H9 (cell line): ENCODE measurements at regions not wholly inside any gene's neighbourhood (a gene's known extent, or its start where the extent isn't known, plus 50 kb on each side); places are given as distances from the start of the nearest gene placed in this dataset.

Experiments
- DNase-seq: peaks from one replicate; pipeline ENCODE4 v3.0.0-alpha.2; 2017
- H2AFZ ChIP-seq: one replicate; pipeline ENCODE4 v1.6.1; 2013; ENCODE audit warnings: mild to moderate bottlenecking, low read length, control low read depth, moderate library complexity
- H2AK5ac ChIP-seq: 2 replicates; pipeline ENCODE4 v1.6.1; 2013; ENCODE audit warnings: low read length, control low read depth, mixed read lengths; ENCODE audit not compliant: insufficient read length
- H2BK120ac ChIP-seq: one replicate; pipeline ENCODE4 v1.6.1; 2013; ENCODE audit warnings: low read depth, mild to moderate bottlenecking, low read length, control low read depth, inconsistent platforms; ENCODE audit not compliant: poor library complexity, severe bottlenecking
- H2BK12ac ChIP-seq: 2 replicates; pipeline ENCODE4 v1.6.1; 2013; ENCODE audit warnings: low read length, control low read depth, mixed read lengths, low read depth; ENCODE audit not compliant: insufficient read length
- H2BK15ac ChIP-seq: 2 replicates; pipeline ENCODE4 v1.6.1; 2013; ENCODE audit warnings: low read depth, low read length, control low read depth
- H2BK20ac ChIP-seq: one replicate; pipeline ENCODE4 v1.6.1; 2013; ENCODE audit warnings: low read depth, mild to moderate bottlenecking, low read length, control low read depth, inconsistent platforms; ENCODE audit not compliant: poor library complexity, severe bottlenecking
- H2BK5ac ChIP-seq: 2 replicates; pipeline ENCODE4 v1.6.1; 2013; ENCODE audit warnings: low read length, control low read depth, mixed read lengths; ENCODE audit not compliant: insufficient read length
- H3K14ac ChIP-seq: 2 replicates; pipeline ENCODE4 v1.6.1; 2013; ENCODE audit warnings: low read length, control low read depth; ENCODE audit not compliant: insufficient read depth
- H3K18ac ChIP-seq: 2 replicates; pipeline ENCODE4 v1.6.1; 2013; ENCODE audit warnings: low read depth, mild to moderate bottlenecking, mixed read lengths, low read length, control low read depth; ENCODE audit not compliant: insufficient read length
- H3K23ac ChIP-seq: 2 replicates; pipeline ENCODE4 v1.6.1; 2013; ENCODE audit warnings: low read length, control low read depth, mixed read lengths, low read depth; ENCODE audit not compliant: insufficient read length
- H3K23me2 ChIP-seq: 2 replicates; pipeline ENCODE4 v1.6.1; 2013; ENCODE audit warnings: low read depth, mild to moderate bottlenecking, mixed read lengths, low read length, control low read depth; ENCODE audit not compliant: insufficient read length, poor library complexity, severe bottlenecking
- H3K27ac ChIP-seq: 2 replicates; pipeline ENCODE4 v1.5.1; 2013; ENCODE audit warnings: low read length, control low read depth, mixed read lengths, low read depth; ENCODE audit not compliant: insufficient read length
- H3K27me3 ChIP-seq: 2 replicates; pipeline ENCODE4 v1.6.1; 2013; ENCODE audit warnings: low read length, control low read depth, inconsistent platforms; ENCODE audit not compliant: insufficient read depth
- H3K4ac ChIP-seq: 2 replicates; pipeline ENCODE4 v1.6.1; 2013; ENCODE audit warnings: low read depth, mild to moderate bottlenecking, control low read depth, inconsistent platforms, low read length, moderate library complexity
- H3K4me1 ChIP-seq: 2 replicates; pipeline ENCODE4 v1.6.1; 2013; ENCODE audit warnings: low read length, control low read depth, inconsistent platforms; ENCODE audit not compliant: insufficient read depth
- H3K4me2 ChIP-seq: 2 replicates; pipeline ENCODE4 v1.6.1; 2013; ENCODE audit warnings: low read length, control low read depth, mixed read lengths; ENCODE audit not compliant: insufficient read length, insufficient read depth
- H3K56ac ChIP-seq: 2 replicates; pipeline ENCODE4 v1.6.1; 2013; ENCODE audit warnings: low read depth, mild to moderate bottlenecking, mixed read lengths, low read length, control low read depth; ENCODE audit not compliant: insufficient read length
- H3K79me1 ChIP-seq: 2 replicates; pipeline ENCODE4 v1.6.1; 2013; ENCODE audit warnings: low read depth, mild to moderate bottlenecking, moderate library complexity, low read length, control low read depth, inconsistent platforms; ENCODE audit not compliant: insufficient read depth, poor library complexity, severe bottlenecking
- H3K79me2 ChIP-seq: 2 replicates; pipeline ENCODE4 v1.6.1; 2013; ENCODE audit warnings: low read length, control low read depth, inconsistent platforms; ENCODE audit not compliant: insufficient read depth
- H3K9ac ChIP-seq: 2 replicates; pipeline ENCODE4 v1.6.1; 2013; ENCODE audit warnings: low read length, control low read depth, mixed read lengths; ENCODE audit not compliant: insufficient read length; ENCODE audit errors: extremely low read depth
- H3K9me3 ChIP-seq: one replicate; pipeline ENCODE4 v1.6.1; 2013; ENCODE audit warnings: low read depth, low read length, inconsistent platforms; ENCODE audit not compliant: control insufficient read depth
- H3T11ph ChIP-seq: one replicate; pipeline ENCODE4 v1.6.1; 2013; ENCODE audit warnings: mild to moderate bottlenecking, low read length, control low read depth, inconsistent platforms
- H4K20me1 ChIP-seq: one replicate; pipeline ENCODE4 v1.6.1; 2013; ENCODE audit not compliant: control insufficient read depth, insufficient read length, insufficient read depth
- H4K5ac ChIP-seq: 2 replicates; pipeline ENCODE4 v1.6.1; 2013; ENCODE audit warnings: low read depth, mild to moderate bottlenecking, mixed read lengths, low read length, control low read depth; ENCODE audit not compliant: insufficient read length
- H4K8ac ChIP-seq: replicated peaks from 2 replicates; pipeline ENCODE4 v1.6.1; 2013; ENCODE audit warnings: low read length, control low read depth, mixed read lengths, low read depth; ENCODE audit not compliant: insufficient read length
- H4K91ac ChIP-seq: 2 replicates; pipeline ENCODE4 v1.6.1; 2013; ENCODE audit warnings: low read depth, mild to moderate bottlenecking, moderate library complexity, mixed read lengths, low read length, control low read depth; ENCODE audit not compliant: insufficient read length
- H3K27ac Mint-ChIP-seq, 3 experiments: 2 replicates in 2 of 3; 3 replicates in 1 of 3; pipeline ENCODE4 v1.8.0; 2020 to 2021; ENCODE audit warnings: mixed read lengths in 3 of 3, mild to moderate bottlenecking in 1 of 3, moderate library complexity in 1 of 3
- H3K27me3 Mint-ChIP-seq: 2 replicates; pipeline ENCODE4 v1.8.0; 2021; ENCODE audit warnings: low read depth, mild to moderate bottlenecking, moderate library complexity, mixed read lengths
- H3K36me3 Mint-ChIP-seq, 3 experiments: 2 replicates in 2 of 3; 3 replicates in 1 of 3; pipeline ENCODE4 v1.8.0; 2020 to 2021; ENCODE audit warnings: low read depth in 3 of 3, mixed read lengths in 3 of 3; ENCODE audit not compliant: insufficient read depth in 1 of 3
- H3K4me1 Mint-ChIP-seq, 2 experiments: 2 replicates each; pipeline ENCODE4 v1.8.0; 2020; ENCODE audit warnings: mixed read lengths in 2 of 2
- H3K4me3 Mint-ChIP-seq, 2 experiments: 2 replicates in 1 of 2; 3 replicates in 1 of 2; pipeline ENCODE4 v1.8.0; 2020 to 2021; ENCODE audit warnings: mild to moderate bottlenecking in 2 of 2, mixed read lengths in 2 of 2, moderate library complexity in 1 of 2
- H3K9me3 Mint-ChIP-seq, 2 experiments: 2 replicates in 1 of 2; 3 replicates in 1 of 2; pipeline ENCODE4 v1.8.0; 2020; ENCODE audit warnings: mild to moderate bottlenecking in 2 of 2, mixed read lengths in 2 of 2, moderate library complexity in 1 of 2
- CTCF ChIP-seq: fragments of 200-600 bp; sonication (generic); conservative IDR thresholded peaks from 3 replicates; pipeline ENCODE4 v1.8.0; 2021; ENCODE audit warnings: antibody characterized with exemption, mild to moderate bottlenecking
- WGBS: extraction: QIAGEN DNeasy Blood & Tissue Kit; methylation state at CpG from one replicate; pipeline ENCODE4 v1.1.7; 2013; ENCODE audit warnings: missing lambda C conversion rate, low lambda C conversion rate, mixed read lengths; ENCODE audit not compliant: insufficient read length; ENCODE audit errors: extremely low coverage; 5-methylcytosine and 5-hydroxymethylcytosine counted together

- H3K23me2 ChIP-seq, result no peaks in the 10 kb centered on the region
- H3T11ph ChIP-seq, result no peak overlapping the region
- no peaks in the 10 kb centered on the region for H3K79me2 ChIP-seq
- no peak for DNase-seq
- WGBS, result no CpG with 5 or more reads among the region's 3 CpGs
- no peaks in the 10 kb centered on the region for H3K27me3 Mint-ChIP-seq
- no peaks in the 10 kb centered on the region for H3K9me3 ChIP-seq
- no peak overlapping the region for H3K56ac ChIP-seq
- no peak overlapping the region for H3K14ac ChIP-seq
- H4K20me1 ChIP-seq, result no peaks in the 10 kb centered on the region
- H2BK5ac ChIP-seq, result no peak overlapping the region
- no peak overlapping the region for H4K8ac ChIP-seq
- no peak overlapping the region for H2BK120ac ChIP-seq
- TF ChIP-seq CTCF, result no peak
- H2BK12ac ChIP-seq, result no peak overlapping the region
- H3K79me1 ChIP-seq, result no peaks in the 10 kb centered on the region
- H3K4me1 ChIP-seq, result no peaks in the 10 kb centered on the region
- peaks cover 9 to 36% of the 10 kb centered on the region in 2 experiments for H3K4me1 Mint-ChIP-seq
- no peak overlapping the region for H3K18ac ChIP-seq
- H3K27ac ChIP-seq, result no peak overlapping the region
- H3K36me3 Mint-ChIP-seq, result peaks cover 0 to 13% (median 0%) of the 10 kb centered on the region in 3 experiments; a peak in 2 of 7 replicates
- peak overlapping the region in 1 of 3 experiments; percentile 5; a peak in 2 of 7 replicates for H3K27ac Mint-ChIP-seq
- no peak overlapping the region for H3K4ac ChIP-seq
- H2AK5ac ChIP-seq, result no peak overlapping the region
- H3K9ac ChIP-seq, result no peak overlapping the region
- no peak overlapping the region for H3K23ac ChIP-seq
- H3K4me2 ChIP-seq, result no peak overlapping the region
- H2BK20ac ChIP-seq, result no peak overlapping the region
- no peak overlapping the region for H2AFZ ChIP-seq
- no peaks in the 10 kb centered on the region for H3K27me3 ChIP-seq
- H2BK15ac ChIP-seq, result no peak overlapping the region
- no peak overlapping the region for H4K5ac ChIP-seq
- no peak overlapping the region for H3K4me3 Mint-ChIP-seq
- H4K91ac ChIP-seq, result no peak overlapping the region
- H3K9me3 Mint-ChIP-seq, result peaks cover 2 to 7% of the 10 kb centered on the region in 2 experiments; a peak in 4 of 5 replicates
Observed at GRCh38 chr10:90644165-90644564, 213.7 kb downstream of the HTR7 start.
